ENCODE measurements at regions not wholly inside any gene's neighbourhood (a gene's known extent, or its start where the extent isn't known, plus 50 kb on each side); places are given as distances from the start of the nearest gene placed in this dataset.

DNA sequence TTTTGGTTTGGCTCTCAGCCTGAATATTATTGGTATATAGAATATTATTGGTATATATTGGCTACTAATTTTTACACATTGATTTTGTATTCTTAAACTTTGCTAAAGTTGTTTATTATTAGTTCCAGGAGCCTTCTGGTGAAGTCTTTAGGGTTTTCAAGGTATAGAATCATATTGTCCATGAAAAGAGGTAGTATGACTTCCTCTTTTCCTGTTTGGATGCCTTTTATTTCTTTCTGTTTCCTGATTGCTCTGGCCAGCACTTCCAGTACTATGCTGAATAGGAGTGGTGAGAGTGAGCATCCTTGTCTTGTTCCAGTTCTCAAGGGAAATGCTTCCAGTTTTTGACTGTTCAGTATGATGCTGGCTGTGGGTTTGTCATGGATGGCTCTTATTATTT is 107.3 kb upstream of the LIPC start:
- DNase-seq (ENCODE audit: low read depth in 2 of 2): no peak

- DNase-seq (ENCODE audit: low read depth in 2 of 2): no peak
These were observed 103.8 kb upstream of the LIPC start for GRCh38 chr15:58327958-58328357.

- no peak for DNase-seq (ENCODE audit: low read depth in 2 of 2)
These were observed 102.6 kb upstream of the LIPC start for GRCh38 chr15:58329211-58329610.

GRCh38 chr15:58329781-58330671 is 101.8 kb upstream of the LIPC start:
- no peak for DNase-seq (ENCODE audit: low read depth in 2 of 2)

DNA sequence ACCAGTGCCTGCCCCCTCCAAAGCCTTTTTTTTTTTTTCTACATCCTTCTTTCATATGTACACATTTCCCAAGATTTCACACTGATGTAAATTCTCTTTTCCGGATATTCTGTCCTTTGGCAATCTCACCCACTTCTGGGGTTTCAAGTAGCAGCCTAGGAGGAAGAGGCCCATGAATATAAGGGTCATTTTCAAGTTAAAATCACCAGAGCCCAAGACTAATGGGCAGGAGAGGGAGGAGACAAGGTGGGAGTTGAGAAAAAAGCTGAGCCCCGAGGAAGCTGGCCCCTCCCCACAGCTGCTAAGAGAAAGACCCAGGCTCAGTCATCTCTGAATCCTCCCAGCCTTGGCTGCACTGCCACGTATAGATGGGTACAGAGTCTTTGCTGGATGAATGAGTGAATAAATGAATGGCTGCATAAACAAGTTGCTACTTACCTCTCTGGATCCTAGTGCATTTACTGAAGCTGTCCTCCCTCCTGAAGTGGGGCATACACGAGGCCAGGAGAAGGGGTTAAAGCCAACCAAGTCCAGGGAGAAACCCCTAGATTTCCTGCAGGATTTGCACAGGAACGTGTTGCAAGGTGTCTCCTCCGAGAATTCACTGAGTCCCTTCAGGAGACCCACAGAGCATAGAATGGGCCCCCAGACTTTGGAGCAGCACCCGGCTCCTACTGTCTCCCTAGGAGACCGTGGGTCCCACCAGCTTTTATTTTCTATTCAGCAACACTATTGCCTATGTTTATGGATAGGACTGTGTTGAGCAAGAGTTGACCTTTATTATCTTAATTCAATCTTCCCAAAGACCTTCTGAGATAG is 100.8 kb upstream of the LIPC start:
- no peak for DNase-seq (ENCODE audit: low read depth in 2 of 2)

GRCh38 chr15:58331560-58331912 is 100.3 kb upstream of the LIPC start:
- no peak for DNase-seq (ENCODE audit: low read depth in 2 of 2)

- peak; percentile 92 to 93 for DNase-seq (ENCODE audit: low read depth in 2 of 2)
These were observed 99.7 kb upstream of the LIPC start for GRCh38 chr15:58331913-58332675.

- DNase-seq (ENCODE audit: low read depth in 2 of 2): no peak
These were observed 99.0 kb upstream of the LIPC start for GRCh38 chr15:58332676-58333400.

DNA sequence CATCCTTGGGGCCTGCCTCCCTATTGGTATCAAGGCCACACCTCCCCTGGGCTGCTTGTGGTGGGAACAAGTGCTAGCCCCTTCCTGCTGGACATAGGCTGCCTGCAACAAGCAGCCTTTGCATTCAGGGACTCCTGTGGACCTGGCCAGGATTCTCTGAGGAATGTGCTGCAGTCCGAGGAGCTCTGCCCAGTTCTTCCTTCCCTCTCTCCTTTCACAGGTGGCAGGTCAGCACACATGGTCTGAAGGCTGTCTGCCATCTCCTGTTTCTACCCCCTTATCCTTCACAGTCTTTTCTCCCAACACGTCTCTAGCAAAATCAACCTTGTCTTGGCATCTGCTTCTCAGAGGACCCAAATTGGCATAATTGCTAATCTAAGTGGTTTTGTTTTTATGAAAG is 97.0 kb upstream of the LIPC start:
- no peak for DNase-seq (ENCODE audit: low read depth in 2 of 2)

GRCh38 chr15:58336161-58336560 is 95.6 kb upstream of the LIPC start:
- DNase-seq (ENCODE audit: low read depth in 2 of 2): no peak

DNA sequence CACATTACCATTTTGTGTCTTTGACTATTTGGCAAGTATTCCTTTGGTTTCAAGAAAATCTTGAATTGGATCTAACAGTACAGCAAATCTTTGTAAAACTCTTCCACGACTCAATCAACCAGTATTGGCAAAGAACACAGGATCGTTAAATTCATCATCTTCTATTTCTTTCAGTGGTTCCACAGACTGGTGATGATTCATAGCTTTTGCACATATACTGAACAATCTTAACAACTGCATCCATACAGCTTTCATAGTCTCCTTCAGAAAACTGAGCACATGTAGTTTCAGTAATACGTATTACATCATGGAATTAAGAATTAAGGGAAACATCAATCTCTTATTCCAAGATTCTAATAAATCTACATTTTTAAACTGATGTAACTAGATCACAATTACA is 91.6 kb upstream of the LIPC start:
- DNase-seq (ENCODE audit: low read depth in 2 of 2): no peak

DNA sequence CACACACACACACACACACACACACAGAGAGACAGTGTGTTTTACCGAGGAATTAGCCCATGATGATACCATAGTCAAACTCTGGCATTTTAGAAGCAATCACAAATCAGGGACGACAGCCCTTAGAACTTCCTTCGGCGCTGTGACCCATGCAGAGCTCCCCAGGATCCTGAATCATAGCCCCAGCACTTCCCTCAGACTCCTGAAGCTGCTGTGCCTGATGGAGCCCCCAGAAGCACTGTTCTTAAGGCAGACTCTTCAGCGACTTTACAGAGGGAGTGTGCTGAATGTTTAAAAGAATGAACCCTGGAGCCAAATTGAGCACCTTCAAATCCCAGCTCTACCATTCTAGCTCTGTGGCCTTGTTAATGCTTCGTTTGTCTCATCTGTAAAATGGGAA is 89.3 kb upstream of the LIPC start:
- DNase-seq (ENCODE audit: low read depth in 2 of 2): no peak

GRCh38 chr15:58344213-58345070 is 87.3 kb upstream of the LIPC start:
- DNase-seq (ENCODE audit: low read depth in 2 of 2): no peak

- DNase-seq (ENCODE audit: low read depth in 2 of 2): no peak
These were observed 85.4 kb upstream of the LIPC start for GRCh38 chr15:58346361-58346760.

GRCh38 chr15:58348095-58348812 is 83.5 kb upstream of the LIPC start:
- DNase-seq (ENCODE audit: low read depth in 2 of 2): no peak

- DNase-seq (ENCODE audit: low read depth in 2 of 2): no peak
These were observed 79.5 kb upstream of the LIPC start for GRCh38 chr15:58352026-58352929.

GRCh38 chr15:58355382-58355971 is 76.3 kb upstream of the LIPC start:
- DNase-seq (ENCODE audit: low read depth in 2 of 2): no peak

- no peak for DNase-seq (ENCODE audit: low read depth in 2 of 2)
These were observed 75.8 kb upstream of the LIPC start for GRCh38 chr15:58355973-58356372.
